ENCODE measurements at regions not wholly inside any gene's neighbourhood (a gene's known extent, or its start where the extent isn't known, plus 50 kb on each side); places are given as distances from the start of the nearest gene placed in this dataset.
A peak's percentile ranks its signal among the peaks of the same experiment; 100 is the strongest.

- Histone ChIP-seq H4K20me1 (ENCODE audit: insufficient read depth, low read length) (no peaks in the 10 kb centered on the region), H3K36me3 (ENCODE audit: insufficient read depth, low read length) (no peaks in the 10 kb centered on the region), H3K27ac (ENCODE audit: low read depth, low read length) (no peak overlapping the region), H3K9me3 (ENCODE audit: low read depth, low read length) (no peaks in the 10 kb centered on the region), H3K27me3 (ENCODE audit: insufficient read depth, low read length) (peaks cover 12% of the 10 kb centered on the region), H3K4me1 (ENCODE audit: insufficient read depth, low read length) (no peaks in the 10 kb centered on the region), H3K4me3 (ENCODE audit: insufficient read depth, low read length) (no peak overlapping the region), H2AFZ (ENCODE audit: low read length) (no peak overlapping the region), H3K79me2 (ENCODE audit: insufficient read depth, low read length) (no peaks in the 10 kb centered on the region), H3K4me2 (ENCODE audit: insufficient read depth, low read length) (no peak overlapping the region)
- no peak for DNase-seq (ENCODE audit: insufficient read length, low spot score, missing footprints)
- no peak for TF ChIP-seq CTCF (IDR thresholded peaks at IDR 0.05; ENCODE audit: extremely low read depth, low read depth, low read length)
Observed at GRCh38 chr1:53391296-53391695, 63.4 kb upstream of the LRP8 start.

GRCh38 chr1:53391982-53392381 is 64.1 kb upstream of the LRP8 start:
- Histone ChIP-seq H3K27me3 (ENCODE audit: insufficient read depth, low read length) (peaks cover 8% of the 10 kb centered on the region), H3K4me3 (ENCODE audit: insufficient read depth, low read length) (no peak overlapping the region), H2AFZ (ENCODE audit: low read length) (no peak overlapping the region), H3K4me1 (ENCODE audit: insufficient read depth, low read length) (no peaks in the 10 kb centered on the region), H3K79me2 (ENCODE audit: insufficient read depth, low read length) (no peaks in the 10 kb centered on the region), H3K27ac (ENCODE audit: low read depth, low read length) (no peak overlapping the region), H3K4me2 (ENCODE audit: insufficient read depth, low read length) (no peak overlapping the region), H3K9me3 (ENCODE audit: low read depth, low read length) (no peaks in the 10 kb centered on the region), H3K36me3 (ENCODE audit: insufficient read depth, low read length) (no peaks in the 10 kb centered on the region), H4K20me1 (ENCODE audit: insufficient read depth, low read length) (no peaks in the 10 kb centered on the region)
- DNase-seq (ENCODE audit: insufficient read length, low spot score, missing footprints), result no peak
- TF ChIP-seq CTCF (IDR thresholded peaks at IDR 0.05; ENCODE audit: extremely low read depth, low read depth, low read length), result no peak

- peaks cover 4% of the 10 kb centered on the region for H3K27me3 ChIP-seq (ENCODE audit: insufficient read depth, low read length)
- no peak for TF ChIP-seq CTCF (IDR thresholded peaks at IDR 0.05; ENCODE audit: extremely low read depth, low read depth, low read length)
- H3K4me2 ChIP-seq (ENCODE audit: insufficient read depth, low read length), result no peak overlapping the region
- H3K4me3 ChIP-seq (ENCODE audit: insufficient read depth, low read length), result no peak overlapping the region
- no peaks in the 10 kb centered on the region for H4K20me1 ChIP-seq (ENCODE audit: insufficient read depth, low read length)
- H3K36me3 ChIP-seq (ENCODE audit: insufficient read depth, low read length), result no peaks in the 10 kb centered on the region
- DNase-seq (ENCODE audit: insufficient read length, low spot score, missing footprints), result no peak
- H2AFZ ChIP-seq (ENCODE audit: low read length), result no peak overlapping the region
- no peaks in the 10 kb centered on the region for H3K79me2 ChIP-seq (ENCODE audit: insufficient read depth, low read length)
- H3K27ac ChIP-seq (ENCODE audit: low read depth, low read length), result no peak overlapping the region
- no peaks in the 10 kb centered on the region for H3K4me1 ChIP-seq (ENCODE audit: insufficient read depth, low read length)
- H3K9me3 ChIP-seq (ENCODE audit: low read depth, low read length), result no peaks in the 10 kb centered on the region
Observed at GRCh38 chr1:53392460-53392859, 64.6 kb upstream of the LRP8 start.

- Histone ChIP-seq H3K4me3 (ENCODE audit: insufficient read depth, low read length) (no peak overlapping the region), H3K4me2 (ENCODE audit: insufficient read depth, low read length) (no peak overlapping the region), H2AFZ (ENCODE audit: low read length) (no peak overlapping the region), H3K27ac (ENCODE audit: low read depth, low read length) (no peak overlapping the region), H3K36me3 (ENCODE audit: insufficient read depth, low read length) (no peaks in the 10 kb centered on the region), H4K20me1 (ENCODE audit: insufficient read depth, low read length) (no peaks in the 10 kb centered on the region), H3K9me3 (ENCODE audit: low read depth, low read length) (no peaks in the 10 kb centered on the region), H3K79me2 (ENCODE audit: insufficient read depth, low read length) (no peaks in the 10 kb centered on the region), H3K27me3 (ENCODE audit: insufficient read depth, low read length) (no peaks in the 10 kb centered on the region), H3K4me1 (ENCODE audit: insufficient read depth, low read length) (peaks cover 4% of the 10 kb centered on the region)
- peak; percentile 84 for TF ChIP-seq CTCF (IDR thresholded peaks at IDR 0.05; ENCODE audit: extremely low read depth, low read depth, low read length)
- DNase-seq (ENCODE audit: insufficient read length, low spot score, missing footprints), result peak; percentile 98
Observed at GRCh38 chr1:53393325-53393792, 65.5 kb upstream of the LRP8 start.
